Skeletal muscle satellite cell (primary cell): ENCODE measurements at regions not wholly inside any gene's neighbourhood (a gene's known extent, or its start where the extent isn't known, plus 50 kb on each side); places are given as distances from the start of the nearest gene placed in this dataset.
"Not testable (repeated sequence)": the region's sequence is repeated elsewhere in the genome, so short reads cannot be mapped to it uniquely, and the experiment has no call there.

Experiments
- H3K27me3 ChIP-seq: 2 replicates; pipeline ENCODE4 v1.7.0; 2013; ENCODE audit warnings: low read length; ENCODE audit not compliant: control insufficient read depth, insufficient read depth
- H3K36me3 ChIP-seq: 2 replicates; pipeline ENCODE4 v1.7.0; 2013; ENCODE audit warnings: mild to moderate bottlenecking, control low read depth, low read length; ENCODE audit not compliant: insufficient read depth
- H3K4me1 ChIP-seq: 2 replicates; pipeline ENCODE4 v1.7.0; 2013; ENCODE audit warnings: low read length; ENCODE audit not compliant: control insufficient read depth, insufficient read depth
- H3K4me2 ChIP-seq: 2 replicates; pipeline ENCODE4 v1.7.0; 2013; ENCODE audit warnings: mild to moderate bottlenecking, low read length
- H3K4me3 ChIP-seq: 2 replicates; pipeline ENCODE4 v1.7.0; 2013; ENCODE audit warnings: low read length
- H3K9ac ChIP-seq: 2 replicates; pipeline ENCODE4 v1.7.0; 2013; ENCODE audit warnings: mild to moderate bottlenecking, low read depth, low read length, moderate library complexity
- H3K9me3 ChIP-seq: replicated peaks from 2 replicates; pipeline ENCODE4 v1.7.0; 2013; ENCODE audit warnings: mild to moderate bottlenecking, control low read depth, low read length

DNA sequence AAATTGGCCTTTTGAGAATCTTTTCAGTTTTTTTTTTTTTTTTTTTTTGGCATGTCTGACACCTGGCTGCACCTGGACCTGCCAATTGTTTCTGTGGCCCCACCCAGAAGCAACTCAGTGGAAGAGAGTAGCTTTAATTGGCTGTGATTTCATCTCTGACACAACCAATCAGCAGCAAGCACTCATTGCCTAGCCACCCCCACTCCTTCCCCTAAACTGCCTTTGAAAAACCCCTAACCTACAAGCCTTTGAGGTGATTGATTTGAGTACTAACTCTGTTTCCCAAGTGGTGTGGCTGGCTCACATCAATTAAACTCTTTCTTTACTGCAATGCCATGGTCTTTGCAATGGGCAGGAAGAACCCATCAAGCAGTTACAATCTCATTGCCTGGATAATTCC lies 98.2 kb upstream of the CHORDC1 start:
- Histone ChIP-seq H3K9me3 (no peaks in the 10 kb centered on the region), H3K27me3 (no peaks in the 10 kb centered on the region), H3K36me3 (no peaks in the 10 kb centered on the region), H3K4me2 (no peak overlapping the region), H3K4me1 (no peaks in the 10 kb centered on the region), H3K9ac (no peak overlapping the region), H3K4me3 (no peak overlapping the region)

DNA sequence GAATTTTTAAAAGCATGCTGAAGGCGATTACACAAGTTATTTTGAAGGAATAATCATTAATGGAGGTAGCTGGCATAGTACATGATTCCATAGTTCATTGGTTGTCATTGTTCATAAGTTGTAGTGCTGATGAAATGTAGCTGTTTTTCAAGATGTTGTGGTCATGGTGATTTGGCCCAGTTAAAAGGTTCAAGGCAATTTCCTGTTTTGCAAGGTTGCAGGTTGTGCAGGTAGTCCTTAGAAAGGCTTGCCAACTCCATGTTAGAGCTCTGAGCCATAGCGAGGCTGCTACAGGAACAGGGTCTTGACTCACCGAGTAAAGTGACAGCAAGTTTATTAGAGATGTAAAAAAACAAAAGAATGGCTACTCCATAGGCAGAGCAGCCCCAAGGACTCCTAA lies 95.8 kb upstream of the CHORDC1 start:
- Histone ChIP-seq H3K27me3 (no peaks in the 10 kb centered on the region), H3K9ac (no peak overlapping the region), H3K4me2 (no peak overlapping the region), H3K4me3 (no peak overlapping the region), H3K4me1 (no peaks in the 10 kb centered on the region), H3K9me3 (no peaks in the 10 kb centered on the region), H3K36me3 (no peaks in the 10 kb centered on the region)

DNA sequence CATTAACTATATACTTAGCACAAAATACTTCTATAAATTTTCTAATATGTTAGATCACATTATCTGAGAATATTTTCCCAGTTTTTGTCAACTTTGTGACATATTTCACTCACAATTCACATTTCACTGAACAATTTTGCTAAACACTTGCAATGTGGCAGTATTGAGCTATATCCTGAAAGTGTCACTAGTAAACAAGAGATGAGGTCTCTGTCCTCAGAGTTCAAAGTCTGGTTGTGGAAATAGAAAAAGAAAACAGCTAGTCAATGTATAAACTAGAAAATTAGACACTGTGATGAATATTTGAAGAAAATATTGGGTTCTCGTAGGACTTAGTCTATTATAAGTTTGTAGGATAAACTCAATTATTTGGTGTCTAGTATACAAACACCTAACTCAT lies 87.4 kb upstream of the CHORDC1 start:
- H3K9ac ChIP-seq = no peak overlapping the region

DNA sequence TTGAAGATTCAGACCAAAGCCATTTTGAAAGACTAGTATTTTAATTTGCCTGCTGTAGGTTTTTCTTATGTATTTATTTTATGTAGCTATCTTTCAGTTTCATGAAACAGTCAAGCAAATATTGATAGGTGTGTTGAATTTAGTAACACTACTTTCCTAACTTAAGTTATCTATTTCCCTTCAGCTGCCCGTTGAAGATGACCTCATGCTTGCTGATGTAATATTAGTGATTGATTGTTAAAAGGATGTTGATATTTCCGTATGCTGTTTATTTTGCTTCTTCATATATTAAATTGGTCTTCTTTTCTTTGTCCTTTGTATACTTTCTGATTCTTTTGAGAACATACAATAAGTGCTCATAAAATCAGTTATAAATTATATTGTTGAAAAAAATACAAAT lies 86.8 kb upstream of the CHORDC1 start:
- H3K9me3 ChIP-seq = no peaks in the 10 kb centered on the region
- H3K9ac ChIP-seq = no peak overlapping the region
- H3K27me3 ChIP-seq = no peaks in the 10 kb centered on the region
- no peaks in the 10 kb centered on the region for H3K4me1 ChIP-seq
- no peaks in the 10 kb centered on the region for H3K36me3 ChIP-seq
- H3K4me2 ChIP-seq = no peak overlapping the region
- H3K4me3 ChIP-seq = no peak overlapping the region

More for the DNA sequence above, 87.4 kb upstream of the CHORDC1 start:
- Histone ChIP-seq H3K27me3 (no peaks in the 10 kb centered on the region), H3K4me2 (no peak overlapping the region), H3K4me3 (no peak overlapping the region), H3K4me1 (no peaks in the 10 kb centered on the region), H3K36me3 (no peaks in the 10 kb centered on the region), H3K9me3 (no peaks in the 10 kb centered on the region)

DNA sequence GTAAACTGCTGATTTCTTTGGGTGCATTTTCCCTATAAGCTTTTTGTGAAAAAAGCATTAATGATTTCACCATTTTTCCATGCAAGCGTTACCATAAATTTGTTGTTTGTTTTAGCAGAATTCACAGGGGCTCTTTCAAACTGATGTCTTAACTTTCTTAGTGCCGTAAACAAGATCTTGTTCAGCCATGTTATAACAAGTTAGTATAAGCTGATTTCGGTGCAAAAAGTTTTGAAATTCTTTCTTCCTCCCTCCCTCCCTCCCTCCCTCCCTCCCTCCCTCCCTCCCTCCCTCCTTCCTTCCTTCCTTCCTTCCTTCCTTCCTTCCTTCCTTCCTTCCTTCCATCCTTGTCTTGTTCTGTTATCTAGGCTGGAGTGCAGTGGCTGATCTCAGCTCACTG lies 71.7 kb upstream of the CHORDC1 start:
- Histone ChIP-seq H3K4me2 (no peak overlapping the region), H3K4me3 (no peak overlapping the region), H3K27me3 (no peaks in the 10 kb centered on the region), H3K36me3 (no peaks in the 10 kb centered on the region), H3K9me3 (no peaks in the 10 kb centered on the region), H3K4me1 (no peaks in the 10 kb centered on the region), H3K9ac (no peak overlapping the region)

DNA sequence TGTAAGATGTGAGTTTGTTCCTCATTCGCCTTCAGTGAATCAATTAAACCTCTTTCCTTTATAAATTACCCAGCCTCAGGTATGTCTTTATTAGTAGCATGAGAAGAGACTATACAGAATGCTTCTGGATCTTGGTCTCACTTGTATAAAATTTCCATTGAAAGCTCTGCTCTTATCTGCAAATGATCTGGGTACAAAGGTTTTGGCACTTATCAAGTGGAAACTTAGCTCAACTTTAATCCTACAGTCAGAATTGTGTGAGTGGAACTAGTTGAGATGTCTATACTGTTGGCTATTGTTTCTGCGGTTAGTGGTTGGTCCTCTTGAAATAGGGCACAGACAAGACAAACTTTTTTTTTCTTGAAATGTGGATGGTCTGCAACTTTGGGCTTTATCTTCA lies 71.2 kb upstream of the CHORDC1 start:
- Histone ChIP-seq H3K36me3 (no peaks in the 10 kb centered on the region), H3K9ac (no peak overlapping the region), H3K4me2 (no peak overlapping the region), H3K4me1 (no peaks in the 10 kb centered on the region), H3K9me3 (no peaks in the 10 kb centered on the region), H3K4me3 (no peak overlapping the region), H3K27me3 (no peaks in the 10 kb centered on the region)

DNA sequence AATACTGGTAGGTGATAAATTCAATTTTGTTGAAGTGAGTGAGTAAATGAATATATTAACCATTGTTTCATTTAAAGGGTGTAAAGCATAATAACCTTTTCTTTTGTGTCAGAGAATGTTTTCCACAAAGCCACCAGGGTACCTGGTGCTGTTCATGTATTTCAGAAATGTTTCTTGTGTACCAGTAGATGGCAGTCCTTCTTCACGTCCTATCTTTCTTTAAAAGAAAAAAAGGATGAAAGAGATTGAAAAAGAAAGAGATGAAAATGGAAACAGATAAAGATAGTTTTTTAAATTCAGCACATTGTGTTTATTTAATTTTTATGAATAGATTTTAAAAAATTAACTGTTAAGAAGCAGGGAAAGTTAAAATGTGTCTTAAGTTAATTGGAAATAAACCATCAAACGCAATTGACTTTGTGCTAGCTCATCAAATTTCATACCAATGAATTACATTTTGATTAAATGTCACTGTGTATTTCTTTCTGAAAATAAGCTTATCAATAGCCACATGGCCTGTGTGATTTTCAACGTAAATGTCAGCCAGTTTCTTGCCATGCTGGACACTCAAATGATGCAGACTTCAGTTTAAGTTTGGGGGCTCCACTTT lies 65.5 kb upstream of the CHORDC1 start:
- Histone ChIP-seq H3K4me3 (no peak overlapping the region), H3K4me2 (no peak overlapping the region), H3K9me3 (no peaks in the 10 kb centered on the region), H3K9ac (no peak overlapping the region), H3K27me3 (peaks cover 4% of the 10 kb centered on the region), H3K4me1 (no peaks in the 10 kb centered on the region), H3K36me3 (no peaks in the 10 kb centered on the region)

DNA sequence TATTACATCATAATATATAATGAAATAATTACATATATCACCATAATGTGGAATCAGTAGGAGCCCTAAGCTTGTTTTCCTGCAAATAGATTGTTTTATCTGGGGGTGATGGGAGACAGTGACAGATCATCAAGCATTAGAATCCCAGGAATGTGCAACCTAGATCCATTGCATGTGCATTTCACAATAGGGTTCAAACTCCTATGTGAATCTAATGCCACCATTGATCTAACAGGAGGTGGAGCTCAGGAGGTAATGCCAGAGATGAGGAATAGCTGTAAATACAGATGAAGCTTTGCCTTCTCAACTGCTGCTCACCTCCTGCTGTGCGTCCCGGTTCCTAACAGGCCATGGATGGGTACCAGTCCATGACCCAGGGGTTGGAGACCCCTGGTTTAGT lies 63.8 kb upstream of the CHORDC1 start:
- H3K4me1 ChIP-seq = no peaks in the 10 kb centered on the region
- no peaks in the 10 kb centered on the region for H3K9me3 ChIP-seq
- H3K9ac ChIP-seq = no peak overlapping the region
- H3K27me3 ChIP-seq = peaks cover 4% of the 10 kb centered on the region
- no peaks in the 10 kb centered on the region for H3K36me3 ChIP-seq
- H3K4me2 ChIP-seq = no peak overlapping the region
- H3K4me3 ChIP-seq = no peak overlapping the region

DNA sequence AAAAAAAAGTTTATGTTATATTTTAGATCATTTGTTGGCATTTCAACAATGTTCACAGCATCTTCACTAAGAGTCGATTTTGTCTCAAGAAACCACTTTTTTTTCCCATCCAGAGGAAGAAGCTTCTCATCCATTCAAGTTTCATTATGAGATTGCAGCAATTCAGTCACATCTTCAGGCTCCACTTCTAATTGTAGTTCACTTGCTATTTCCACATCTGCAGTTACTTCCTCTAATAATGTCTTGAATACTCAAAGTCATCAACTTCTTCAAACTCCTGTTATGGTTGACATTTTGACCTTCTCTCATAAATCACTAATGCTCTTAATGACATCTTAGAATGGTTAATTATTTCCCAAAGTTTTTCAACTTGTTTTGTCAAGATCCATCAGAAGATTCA lies 61.3 kb upstream of the CHORDC1 start:
- Histone ChIP-seq H3K4me2 (no peak overlapping the region), H3K9ac (no peak overlapping the region), H3K9me3 (no peaks in the 10 kb centered on the region), H3K4me1 (no peaks in the 10 kb centered on the region), H3K27me3 (peaks cover 4% of the 10 kb centered on the region), H3K36me3 (no peaks in the 10 kb centered on the region), H3K4me3 (no peak overlapping the region)

DNA sequence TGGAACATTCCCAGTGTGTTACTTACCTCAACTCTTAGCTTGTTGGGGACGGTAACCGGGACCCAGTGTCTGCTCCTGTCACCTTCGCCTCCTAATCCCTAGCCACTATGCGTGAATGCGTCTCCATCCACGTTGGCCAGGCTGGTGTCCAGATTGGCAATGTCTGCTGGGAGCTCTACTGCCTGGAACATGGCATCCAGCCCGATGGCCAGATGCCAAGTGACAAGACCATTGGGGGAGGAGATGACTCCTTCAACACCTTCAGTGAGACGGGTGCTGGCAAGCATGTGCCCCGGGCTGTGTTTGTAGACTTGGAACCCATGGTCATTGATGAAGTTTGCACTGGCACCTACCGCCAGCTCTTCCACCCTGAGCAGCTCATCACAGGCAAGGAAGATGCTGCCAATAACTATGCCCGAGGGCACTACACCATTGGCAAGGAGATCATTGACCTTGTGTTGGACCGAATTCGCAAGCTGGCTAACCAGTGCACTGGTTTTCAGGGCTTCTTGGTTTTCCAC lies 59.8 kb upstream of the CHORDC1 start:
- H3K4me2 ChIP-seq, H3K4me3 ChIP-seq, H3K36me3 ChIP-seq, H3K4me1 ChIP-seq, H3K27me3 ChIP-seq, H3K9me3 ChIP-seq, H3K9ac ChIP-seq: not testable (repeated sequence)

DNA sequence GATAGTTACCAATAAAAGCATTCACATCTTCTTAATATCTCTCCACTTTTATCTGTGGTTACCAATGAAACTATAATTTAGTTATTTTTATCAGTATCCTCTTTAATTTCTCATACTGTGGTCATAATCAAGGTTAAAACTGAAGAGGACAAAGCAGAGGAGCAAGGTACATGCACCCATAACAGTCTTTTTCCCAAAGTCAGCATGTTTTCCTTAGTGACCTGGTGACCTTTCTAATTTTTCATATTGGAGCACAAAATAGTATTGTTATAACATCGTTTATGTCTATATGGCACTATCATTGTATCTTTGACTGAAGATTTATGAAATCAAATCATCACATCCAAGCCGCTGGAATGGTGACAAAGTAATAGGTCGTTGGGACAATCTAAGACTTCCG lies 51.5 kb upstream of the CHORDC1 start:
- H3K4me3 ChIP-seq = no peak overlapping the region
- no peaks in the 10 kb centered on the region for H3K9me3 ChIP-seq
- H3K9ac ChIP-seq = no peak overlapping the region

More for the DNA sequence above, 51.5 kb upstream of the CHORDC1 start:
- Histone ChIP-seq H3K4me2 (no peak overlapping the region), H3K4me1 (no peaks in the 10 kb centered on the region), H3K27me3 (no peaks in the 10 kb centered on the region), H3K36me3 (no peaks in the 10 kb centered on the region)
